Prostate gland (tissue), 2 donors: ENCODE measurements at regions not wholly inside any gene's neighbourhood (a gene's known extent, or its start where the extent isn't known, plus 50 kb on each side); places are given as distances from the start of the nearest gene placed in this dataset.

Experiments
- DNase-seq: peaks from one replicate; pipeline ENCODE4 v3.0.0-alpha.2; 2019; ENCODE audit warnings: low spot score
- H3K27ac ChIP-seq, 2 donors: fragments of 200-600 bp; sonication (generic); 2 replicates each; pipeline ENCODE4 v1.5.1; 2017 to 2019
- H3K27me3 ChIP-seq: fragments of 200-600 bp; sonication (generic); replicated peaks from 2 replicates; pipeline ENCODE4 v1.5.1; 2019; ENCODE audit not compliant: insufficient read depth
- H3K36me3 ChIP-seq, 2 donors: fragments of 200-600 bp; sonication (generic); 1 replicate in 1 of 2; 2 replicates in 1 of 2; pipeline versions ENCODE4 v1.5.1 to v1.8.1; 2017 to 2019
- H3K4me1 ChIP-seq: fragments of 200-600 bp; sonication (generic); replicated peaks from 2 replicates; pipeline ENCODE4 v1.5.1; 2019
- H3K4me3 ChIP-seq, 2 donors: fragments of 200-600 bp; sonication (generic); 2 replicates each; pipeline ENCODE4 v1.5.1; 2017 to 2019
- H3K9me3 ChIP-seq: fragments of 200-600 bp; sonication (generic); 2 replicates; pipeline ENCODE4 v1.5.1; 2017
- CTCF ChIP-seq, 4 experiments: fragments of 200-600 bp in 2 of 4; fragments of 450-650 bp in 2 of 4; sonication (generic) in 2 of 4; IDR thresholded peaks; 1 replicate in 3 of 4; 2 replicates in 1 of 4; pipeline ENCODE4 v1.5.1; 2016 to 2019; ENCODE audit warnings: antibody characterized with exemption in 4 of 4, mild to moderate bottlenecking in 2 of 4, moderate library complexity in 2 of 4
- POLR2A ChIP-seq: fragments of 450-650 bp; IDR thresholded peaks from one replicate; pipeline ENCODE4 v1.6.1; 2016; ENCODE audit warnings: antibody characterized with exemption, mild to moderate bottlenecking
- POLR2AphosphoS5 ChIP-seq: sonication (generic); formaldehyde crosslinking; IDR thresholded peaks from one replicate; pipeline ENCODE4 v1.6.1; 2017; ENCODE audit warnings: antibody characterized with exemption
- WGBS: methylation state at CpG from one replicate; pipeline ENCODE4 v1.1.5; 2018; 5-methylcytosine and 5-hydroxymethylcytosine counted together
- intact Hi-C: fragments of 100-400 bp; cut with DNase I; formaldehyde crosslinking; loops from one replicate; pipeline ENCODE4 v1.14.2; 2022

DNA sequence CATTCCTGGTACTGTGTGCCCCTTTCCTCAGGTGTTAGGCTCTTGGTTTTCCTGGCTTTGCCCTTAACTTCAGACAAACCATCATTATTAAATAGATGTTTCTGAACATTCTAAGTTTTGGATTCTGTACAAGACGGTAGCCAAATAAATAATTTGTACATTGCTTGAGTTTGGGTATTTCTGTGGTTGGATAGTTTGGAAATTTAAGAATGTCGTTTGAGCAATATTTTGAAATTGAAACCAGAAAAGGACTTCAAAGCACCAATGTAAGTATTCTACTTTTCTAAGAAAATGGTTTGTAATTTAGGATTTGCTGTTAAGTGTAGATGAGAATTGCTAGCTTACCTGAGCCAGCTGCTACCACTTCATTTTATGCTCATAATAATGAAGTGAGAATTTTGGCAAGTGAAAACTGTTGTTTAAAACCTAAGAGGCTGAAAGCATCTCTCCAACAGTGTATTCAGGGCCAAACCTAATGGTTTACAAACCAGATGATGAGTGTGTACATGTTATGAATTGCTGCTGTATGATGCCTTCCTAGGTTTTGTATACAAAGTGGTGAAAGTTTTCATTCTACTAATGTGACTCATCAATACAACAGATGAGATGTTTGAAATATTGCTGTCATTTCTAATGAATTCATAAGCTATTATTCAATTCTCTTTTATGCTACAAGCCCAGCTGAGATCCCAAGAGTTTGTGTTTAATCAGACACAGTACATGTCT, 181.5 kb upstream of the PRKD1 start:
- DNase-seq, result no peak
- intact Hi-C loops, result no loop called here
- Histone ChIP-seq H3K4me1 (no peaks in the 10 kb centered on the region), H3K27me3 (no peaks in the 10 kb centered on the region), H3K27ac (no peak overlapping the region), H3K36me3 (no peaks in the 10 kb centered on the region), H3K9me3 (no peaks in the 10 kb centered on the region), H3K4me3 (no peak overlapping the region)
- no peak for TF ChIP-seq POLR2AphosphoS5
- no peak for TF ChIP-seq POLR2A
- no peak for TF ChIP-seq CTCF (IDR thresholded peaks at IDR 0.05)
- 84% methylated on average over 2 of the region's 2 CpGs for WGBS

DNA sequence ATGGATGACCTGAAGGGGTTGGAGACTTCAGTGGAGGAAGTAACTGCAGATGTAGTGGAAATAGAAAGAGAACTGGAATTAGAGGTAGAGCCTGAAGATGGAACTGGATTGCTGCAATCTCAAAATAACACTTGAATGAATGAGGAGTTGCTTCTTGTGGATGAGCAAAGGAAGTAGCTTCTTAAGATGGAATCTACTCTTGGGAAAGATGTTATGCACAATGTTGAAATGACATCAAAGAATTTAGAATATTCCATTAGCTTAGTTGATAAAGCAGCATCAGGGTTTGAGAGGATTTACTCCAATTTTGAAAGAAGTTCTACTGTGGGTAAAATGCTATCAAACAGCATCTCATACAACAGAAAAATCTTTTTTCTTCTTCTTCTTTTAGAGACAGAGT, 186.4 kb upstream of the PRKD1 start:
- no peak for DNase-seq
- intact Hi-C loops, result no loop called here
- Histone ChIP-seq H3K4me3 (no peak overlapping the region), H3K4me1 (no peaks in the 10 kb centered on the region), H3K27me3 (no peaks in the 10 kb centered on the region), H3K9me3 (no peaks in the 10 kb centered on the region), H3K36me3 (no peaks in the 10 kb centered on the region), H3K27ac (no peak overlapping the region)
- no peak for TF ChIP-seq CTCF (IDR thresholded peaks at IDR 0.05)
- TF ChIP-seq POLR2A, result no peak
- no peak for TF ChIP-seq POLR2AphosphoS5

GRCh38 chr14:30115756-30116155, 188.1 kb upstream of the PRKD1 start:
- TF ChIP-seq POLR2A, result no peak
- no peak for TF ChIP-seq CTCF (IDR thresholded peaks at IDR 0.05)
- Histone ChIP-seq H3K27me3 (no peaks in the 10 kb centered on the region), H3K27ac (no peak overlapping the region), H3K36me3 (no peaks in the 10 kb centered on the region), H3K9me3 (no peaks in the 10 kb centered on the region), H3K4me3 (no peak overlapping the region), H3K4me1 (no peaks in the 10 kb centered on the region)
- intact Hi-C loops, result no loop called here
- 44% methylated on average over 2 of the region's 2 CpGs for WGBS
- DNase-seq, result no peak

DNA sequence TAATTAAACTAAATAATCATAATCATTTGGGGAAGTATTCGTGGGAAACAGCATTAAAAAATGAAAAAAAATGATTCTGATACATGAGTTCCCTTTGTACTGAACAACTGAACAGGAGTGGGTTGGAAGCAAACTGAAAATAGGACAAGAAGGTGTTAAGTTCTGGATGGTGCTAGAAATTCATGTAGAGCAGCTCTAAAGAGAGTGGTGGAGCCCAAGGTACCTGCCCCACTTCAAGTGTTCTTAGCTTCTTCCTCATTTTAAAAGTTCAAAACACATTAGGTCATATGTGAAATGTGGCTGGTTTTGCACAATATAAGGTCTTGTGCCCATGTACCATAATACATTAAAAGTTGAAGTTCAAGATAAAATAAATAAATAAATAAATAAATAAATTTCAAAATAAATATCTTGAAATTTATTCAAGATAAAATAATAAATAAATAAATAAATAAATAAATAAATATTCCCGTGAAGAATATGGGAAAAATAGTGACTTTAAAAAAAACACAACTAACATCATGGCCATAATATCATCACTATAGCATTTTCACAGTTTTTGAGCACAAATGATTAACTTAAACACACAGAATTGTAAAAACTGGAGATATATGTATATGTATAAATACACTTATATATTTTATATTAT, 191.5 kb upstream of the PRKD1 start:
- no peak for DNase-seq
- intact Hi-C loops, result no loop called here
- Histone ChIP-seq H3K36me3 (no peaks in the 10 kb centered on the region), H3K4me3 (no peak overlapping the region), H3K27me3 (no peaks in the 10 kb centered on the region), H3K9me3 (no peaks in the 10 kb centered on the region), H3K27ac (no peak overlapping the region), H3K4me1 (no peaks in the 10 kb centered on the region)
- TF ChIP-seq POLR2A, result no peak
- WGBS, result 74% methylated on average over 2 of the region's 2 CpGs

DNA sequence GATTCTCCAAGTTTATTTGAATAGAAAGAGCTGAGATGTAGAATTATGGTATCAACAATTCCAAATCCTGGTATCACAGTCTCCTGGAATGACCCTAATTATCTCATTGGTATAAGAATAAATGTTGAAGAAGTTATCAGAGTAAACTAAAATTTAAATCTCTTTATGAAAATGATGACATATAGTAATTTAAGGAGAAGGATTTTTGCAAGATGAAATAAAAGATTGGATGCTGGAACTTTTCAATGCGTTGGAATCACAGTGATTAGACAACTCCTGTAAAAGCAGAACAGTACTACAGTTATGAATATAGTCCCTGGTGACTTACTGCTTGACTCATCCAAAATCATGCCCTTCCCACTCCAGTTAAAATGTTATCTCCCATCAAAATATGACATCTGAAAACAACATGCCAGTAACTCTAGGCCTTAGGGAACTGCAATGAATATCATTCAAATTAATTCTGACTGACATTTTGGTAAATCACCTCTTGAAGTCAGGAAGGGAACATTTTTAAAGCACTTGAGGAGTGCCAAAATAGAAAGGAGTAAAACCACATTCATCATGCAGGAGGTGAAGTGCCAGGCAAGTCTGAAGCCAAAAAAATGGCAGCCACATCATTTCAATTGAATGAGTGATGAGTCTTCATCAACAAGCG, 197.8 kb upstream of the PRKD1 start:
- intact Hi-C loops, result no loop called here
- no peaks in the 10 kb centered on the region for H3K4me1 ChIP-seq
- no peak overlapping the region for H3K4me3 ChIP-seq
- no peak overlapping the region for H3K27ac ChIP-seq
- H3K27me3 ChIP-seq, result no peaks in the 10 kb centered on the region
- 86% methylated on average over 2 of the region's 2 CpGs for WGBS
- no peak for DNase-seq
- H3K36me3 ChIP-seq, result no peaks in the 10 kb centered on the region
- no peaks in the 10 kb centered on the region for H3K9me3 ChIP-seq
- TF ChIP-seq POLR2AphosphoS5, result no peak
